ENCODE measurements at regions not wholly inside any gene's neighbourhood (a gene's known extent, or its start where the extent isn't known, plus 50 kb on each side); places are given as distances from the start of the nearest gene placed in this dataset.

- peak; percentile 23 for DNase-seq (ENCODE audit: low spot score)
- Histone ChIP-seq H3K4me2 (no peak overlapping the region), H2AFZ (no peak overlapping the region), H3K9me2 (replicated peaks; ENCODE audit: insufficient read depth) (no peaks in the 10 kb centered on the region), H3K36me3 (replicated peaks; ENCODE audit: insufficient read depth, low read depth) (no peaks in the 10 kb centered on the region), H3K9me3 (ENCODE audit: low read depth) (no peaks in the 10 kb centered on the region), H4K20me1 (ENCODE audit: insufficient read depth, poor library complexity, severe bottlenecking) (no peaks in the 10 kb centered on the region), H3K79me2 (no peaks in the 10 kb centered on the region), H3K27ac (no peak overlapping the region), H3K4me3 (no peak overlapping the region), H3K27me3 (no peaks in the 10 kb centered on the region), H3K4me1 (ENCODE audit: insufficient read depth) (no peaks in the 10 kb centered on the region)
- 46% methylated on average over 5 of the region's 5 CpGs for WGBS (ENCODE audit: low lambda C conversion rate, missing lambda C conversion rate)
- no peak for TF ChIP-seq EZH2phosphoT487 (IDR thresholded peaks at IDR 0.05; ENCODE audit: low read depth, severe bottlenecking, unreplicated experiment)
- peak; percentile 25 for TF ChIP-seq CTCF (IDR thresholded peaks at IDR 0.05; ENCODE audit: poor library complexity)
- no peak for TF ChIP-seq EZH2 (IDR thresholded peaks at IDR 0.05; ENCODE audit: borderline replicate concordance)
These were observed 103.4 kb downstream of the QRFPR start for GRCh38 chr4:121277194-121278105.

- Histone ChIP-seq H3K4me3 (no peak overlapping the region), H2AFZ (no peak overlapping the region), H3K9me3 (ENCODE audit: low read depth) (no peaks in the 10 kb centered on the region), H3K79me2 (no peaks in the 10 kb centered on the region), H4K20me1 (ENCODE audit: insufficient read depth, poor library complexity, severe bottlenecking) (no peaks in the 10 kb centered on the region), H3K9me2 (replicated peaks; ENCODE audit: insufficient read depth) (no peaks in the 10 kb centered on the region), H3K27ac (no peak overlapping the region), H3K36me3 (replicated peaks; ENCODE audit: insufficient read depth, low read depth) (no peaks in the 10 kb centered on the region), H3K27me3 (no peaks in the 10 kb centered on the region), H3K4me1 (ENCODE audit: insufficient read depth) (no peaks in the 10 kb centered on the region), H3K4me2 (no peak overlapping the region)
- DNase-seq (ENCODE audit: low spot score), result no peak
- TF ChIP-seq CTCF (IDR thresholded peaks at IDR 0.05; ENCODE audit: poor library complexity), result no peak
- WGBS (ENCODE audit: low lambda C conversion rate, missing lambda C conversion rate), result 91% methylated on average over 3 of the region's 3 CpGs
These were observed 107.6 kb downstream of the QRFPR start for GRCh38 chr4:121273191-121273590.

- Histone ChIP-seq H3K4me2 (no peak overlapping the region), H3K36me3 (replicated peaks; ENCODE audit: insufficient read depth, low read depth) (no peaks in the 10 kb centered on the region), H3K79me2 (no peaks in the 10 kb centered on the region), H3K27me3 (no peaks in the 10 kb centered on the region), H3K4me3 (no peak overlapping the region), H3K9me2 (replicated peaks; ENCODE audit: insufficient read depth) (no peaks in the 10 kb centered on the region), H3K9me3 (ENCODE audit: low read depth) (no peaks in the 10 kb centered on the region), H2AFZ (no peak overlapping the region), H4K20me1 (ENCODE audit: insufficient read depth, poor library complexity, severe bottlenecking) (no peaks in the 10 kb centered on the region), H3K4me1 (ENCODE audit: insufficient read depth) (no peaks in the 10 kb centered on the region), H3K27ac (peak overlapping the region; percentile 21)
- WGBS (ENCODE audit: low lambda C conversion rate, missing lambda C conversion rate), result 33% methylated on average over 2 of the region's 2 CpGs
- peak; percentile 59 for DNase-seq (ENCODE audit: low spot score)
- no peak for TF ChIP-seq CTCF (IDR thresholded peaks at IDR 0.05; ENCODE audit: poor library complexity)
- no peak for TF ChIP-seq EZH2 (IDR thresholded peaks at IDR 0.05; ENCODE audit: borderline replicate concordance)
- no peak for TF ChIP-seq EZH2phosphoT487 (IDR thresholded peaks at IDR 0.05; ENCODE audit: low read depth, severe bottlenecking, unreplicated experiment)
These were observed 108.3 kb downstream of the QRFPR start for GRCh38 chr4:121272526-121272925.
